Fibroblast of villous mesenchyme (primary cell): ENCODE measurements at regions not wholly inside any gene's neighbourhood (a gene's known extent, or its start where the extent isn't known, plus 50 kb on each side); places are given as distances from the start of the nearest gene placed in this dataset.

Experiments used
- DNase-seq: peaks from one replicate; pipeline ENCODE4 v3.0.0-alpha.2; 2010; ENCODE audit warnings: low read depth
- H3K4me3 ChIP-seq: 2 replicates; pipeline ENCODE4 v1.5.1; 2011; ENCODE audit warnings: low read depth, mild to moderate bottlenecking, low read length
- TF ChIP-seq, protein P1 (sequence below): IDR thresholded peaks from 2 replicates; pipeline ENCODE4 v1.5.1; 2012; ENCODE audit warnings: low read depth, mild to moderate bottlenecking, low read length; ENCODE audit not compliant: insufficient read depth

DNA sequence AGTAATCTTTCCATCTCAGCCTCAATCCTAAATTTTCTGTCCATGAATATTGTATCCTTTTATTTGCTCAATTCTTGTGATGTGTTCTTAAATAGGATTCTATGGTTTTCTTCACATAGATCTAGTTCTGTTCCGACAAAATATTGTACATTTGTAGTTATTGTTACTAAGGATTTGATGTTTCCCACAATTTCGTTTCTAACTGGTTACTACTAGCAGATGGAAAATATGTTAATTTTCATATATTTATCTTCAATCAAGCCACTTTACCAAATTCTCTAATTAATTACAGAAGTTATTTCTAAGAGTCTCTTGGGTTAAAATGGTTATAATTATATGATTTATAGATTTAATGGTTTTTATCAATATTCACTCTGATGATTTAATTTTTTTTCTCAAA lies 60.3 kb downstream of the SEC61B start:
- DNase-seq: no peak
- no peak overlapping the region for H3K4me3 ChIP-seq
- TF ChIP-seq, protein P1, sequence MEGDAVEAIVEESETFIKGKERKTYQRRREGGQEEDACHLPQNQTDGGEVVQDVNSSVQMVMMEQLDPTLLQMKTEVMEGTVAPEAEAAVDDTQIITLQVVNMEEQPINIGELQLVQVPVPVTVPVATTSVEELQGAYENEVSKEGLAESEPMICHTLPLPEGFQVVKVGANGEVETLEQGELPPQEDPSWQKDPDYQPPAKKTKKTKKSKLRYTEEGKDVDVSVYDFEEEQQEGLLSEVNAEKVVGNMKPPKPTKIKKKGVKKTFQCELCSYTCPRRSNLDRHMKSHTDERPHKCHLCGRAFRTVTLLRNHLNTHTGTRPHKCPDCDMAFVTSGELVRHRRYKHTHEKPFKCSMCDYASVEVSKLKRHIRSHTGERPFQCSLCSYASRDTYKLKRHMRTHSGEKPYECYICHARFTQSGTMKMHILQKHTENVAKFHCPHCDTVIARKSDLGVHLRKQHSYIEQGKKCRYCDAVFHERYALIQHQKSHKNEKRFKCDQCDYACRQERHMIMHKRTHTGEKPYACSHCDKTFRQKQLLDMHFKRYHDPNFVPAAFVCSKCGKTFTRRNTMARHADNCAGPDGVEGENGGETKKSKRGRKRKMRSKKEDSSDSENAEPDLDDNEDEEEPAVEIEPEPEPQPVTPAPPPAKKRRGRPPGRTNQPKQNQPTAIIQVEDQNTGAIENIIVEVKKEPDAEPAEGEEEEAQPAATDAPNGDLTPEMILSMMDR: no peak

- no peak for DNase-seq
- TF ChIP-seq, protein P1: no peak
- no peak overlapping the region for H3K4me3 ChIP-seq
These were observed 63.9 kb downstream of the SEC61B start for GRCh38 chr9:99285965-99286364.

- TF ChIP-seq, protein P1: no peak
These were observed 64.5 kb downstream of the SEC61B start for GRCh38 chr9:99286536-99286935.

DNA sequence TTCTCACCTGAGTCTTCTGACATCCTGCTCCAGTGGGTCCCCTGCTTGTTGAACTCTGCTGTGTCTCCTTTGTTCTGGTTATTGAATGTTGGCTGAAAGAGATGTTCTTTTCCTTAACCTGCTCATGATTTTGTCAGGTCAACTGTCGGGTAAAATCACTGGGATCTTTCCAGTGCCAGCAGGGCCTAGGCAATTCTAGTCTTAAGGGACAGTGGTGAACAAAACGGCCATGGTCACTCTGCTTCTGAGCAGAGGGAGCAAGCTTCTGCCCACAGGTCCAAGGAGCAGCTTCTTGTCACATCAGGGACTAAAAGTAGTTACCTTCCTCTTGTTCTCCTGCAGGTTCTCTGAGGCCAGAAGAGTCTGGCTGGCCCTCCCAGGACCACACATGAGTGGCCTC lies 65.6 kb downstream of the SEC61B start:
- TF ChIP-seq, protein P1: no peak
- no peak for DNase-seq
- H3K4me3 ChIP-seq: no peak overlapping the region

More at GRCh38 chr9:99286536-99286935, 64.5 kb downstream of the SEC61B start:
- H3K4me3 ChIP-seq: no peak overlapping the region
- no peak for DNase-seq

DNA sequence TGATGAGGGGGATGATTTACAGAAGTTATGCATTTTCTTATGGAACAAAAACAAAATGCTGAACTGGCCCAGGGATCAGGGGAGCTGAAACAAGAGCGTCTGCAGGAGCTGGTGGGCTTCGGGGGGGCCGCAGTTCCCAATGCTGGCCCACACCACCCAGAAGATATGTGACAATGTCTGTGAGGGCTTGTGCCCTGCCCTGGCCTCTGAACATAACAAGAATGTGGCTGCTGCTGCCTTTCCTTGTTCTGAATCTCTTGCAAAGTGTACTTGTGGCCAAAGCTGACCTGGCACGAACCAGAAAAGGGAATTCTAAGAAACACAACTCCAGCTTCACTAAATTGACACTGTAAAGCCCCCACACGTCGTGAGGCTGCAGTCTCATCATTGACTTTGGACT lies 66.7 kb downstream of the SEC61B start:
- TF ChIP-seq, protein P1: no peak
- DNase-seq: no peak

GRCh38 chr9:99294850-99295461 lies 72.9 kb downstream of the SEC61B start:
- TF ChIP-seq, protein P1: no peak
- no peak overlapping the region for H3K4me3 ChIP-seq
- DNase-seq: peak; percentile 4

More for the DNA sequence above, 66.7 kb downstream of the SEC61B start:
- H3K4me3 ChIP-seq: no peak overlapping the region
